ENCODE measurements at regions not wholly inside any gene's neighbourhood (a gene's known extent, or its start where the extent isn't known, plus 50 kb on each side); places are given as distances from the start of the nearest gene placed in this dataset.

GRCh38 chr18:70494524-70494923 is 205.7 kb downstream of the SOCS6 start:
- no peaks in the 10 kb centered on the region for H3K36me3 ChIP-seq (ENCODE audit: control insufficient read depth in 1 of 2, insufficient read depth in 2 of 2, low read length in 2 of 2)
- no peak overlapping the region for H3K4me3 ChIP-seq (replicated peaks in 1 of 2; ENCODE audit: low read depth in 1 of 2, low read length in 2 of 2)
- POLR2A ChIA-PET, result no interaction called here
- no peak overlapping the region for H3K27ac ChIP-seq (ENCODE audit: low read depth, low read length)
- no peaks in the 10 kb centered on the region for H3K79me2 ChIP-seq (ENCODE audit: insufficient read depth, low read length)
- H2AFZ ChIP-seq (ENCODE audit: low read depth, low read length, poor library complexity, severe bottlenecking), result no peak overlapping the region
- no peaks in the 10 kb centered on the region for H3K9me2 ChIP-seq (ENCODE audit: insufficient read depth)
- intact Hi-C loops (cut with micrococcal nuclease), result no loop called here
- peak; percentile 51; the same call in 1 of the 2 replicates for ATAC-seq
- H3K4me1 ChIP-seq (ENCODE audit: control insufficient read depth in 1 of 2, insufficient read depth in 2 of 2, low read length in 2 of 2), result peaks cover 0 to 7% of the 10 kb centered on the region in 2 experiments; a peak in 1 of 4 replicates
- no peak for DNase-seq (ENCODE audit: low read depth, low spot score)
- CTCF ChIA-PET, result no interaction called here
- RAD21 ChIA-PET (ENCODE audit: low non-redundant PET in 1 of 2, low total read pairs in 2 of 2, uncharacterized antibody in 2 of 2, unreplicated experiment in 2 of 2), result no interaction called here
- H4K20me1 ChIP-seq (ENCODE audit: insufficient read depth), result no peaks in the 10 kb centered on the region
- TF ChIP-seq, protein P1, sequence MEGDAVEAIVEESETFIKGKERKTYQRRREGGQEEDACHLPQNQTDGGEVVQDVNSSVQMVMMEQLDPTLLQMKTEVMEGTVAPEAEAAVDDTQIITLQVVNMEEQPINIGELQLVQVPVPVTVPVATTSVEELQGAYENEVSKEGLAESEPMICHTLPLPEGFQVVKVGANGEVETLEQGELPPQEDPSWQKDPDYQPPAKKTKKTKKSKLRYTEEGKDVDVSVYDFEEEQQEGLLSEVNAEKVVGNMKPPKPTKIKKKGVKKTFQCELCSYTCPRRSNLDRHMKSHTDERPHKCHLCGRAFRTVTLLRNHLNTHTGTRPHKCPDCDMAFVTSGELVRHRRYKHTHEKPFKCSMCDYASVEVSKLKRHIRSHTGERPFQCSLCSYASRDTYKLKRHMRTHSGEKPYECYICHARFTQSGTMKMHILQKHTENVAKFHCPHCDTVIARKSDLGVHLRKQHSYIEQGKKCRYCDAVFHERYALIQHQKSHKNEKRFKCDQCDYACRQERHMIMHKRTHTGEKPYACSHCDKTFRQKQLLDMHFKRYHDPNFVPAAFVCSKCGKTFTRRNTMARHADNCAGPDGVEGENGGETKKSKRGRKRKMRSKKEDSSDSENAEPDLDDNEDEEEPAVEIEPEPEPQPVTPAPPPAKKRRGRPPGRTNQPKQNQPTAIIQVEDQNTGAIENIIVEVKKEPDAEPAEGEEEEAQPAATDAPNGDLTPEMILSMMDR (IDR thresholded peaks at IDR 0.05 in 2 of 3, conservative IDR thresholded peaks at IDR 0.05 in 1 of 3; ENCODE audit: borderline replicate concordance in 1 of 3, insufficient read depth in 1 of 3, low read depth in 2 of 3, low read length in 2 of 3), result 0 out of 6 replicates have a peak, but pooled peaks of 1 of the 3 experiments have one; percentile 11
- no peak for TF ChIP-seq SRF (IDR thresholded peaks at IDR 0.05; ENCODE audit: low read depth)
- TF ChIP-seq JUND (IDR thresholded peaks at IDR 0.05), result no peak
- no peak for TF ChIP-seq EGR1 (IDR thresholded peaks at IDR 0.05; ENCODE audit: low read depth)
- no peak for TF ChIP-seq FOSL1 (IDR thresholded peaks at IDR 0.05; ENCODE audit: low read depth)
- no peak for TF ChIP-seq CEBPB (IDR thresholded peaks at IDR 0.05; ENCODE audit: low read depth)
- no peak for TF ChIP-seq MAX (IDR thresholded peaks at IDR 0.05)
- no peaks in the 10 kb centered on the region for H3K27me3 ChIP-seq (ENCODE audit: insufficient read depth, low read length)
- no peaks in the 10 kb centered on the region for H3K9me3 ChIP-seq (ENCODE audit: control insufficient read depth in 1 of 2, insufficient read depth in 1 of 2, low read depth in 1 of 2, low read length in 2 of 2)
- no TSS peak for BruUV-seq (replicated peaks)
- no peak overlapping the region for H3K9ac ChIP-seq (ENCODE audit: low read length)
- no peak overlapping the region for H3K4me2 ChIP-seq (ENCODE audit: low read length)

GRCh38 chr18:70493461-70493860 is 204.6 kb downstream of the SOCS6 start:
- Histone ChIP-seq H3K9me2 (ENCODE audit: insufficient read depth) (no peaks in the 10 kb centered on the region), H2AFZ (ENCODE audit: low read depth, low read length, poor library complexity, severe bottlenecking) (no peak overlapping the region), H3K9ac (ENCODE audit: low read length) (no peak overlapping the region), H3K79me2 (ENCODE audit: insufficient read depth, low read length) (no peaks in the 10 kb centered on the region), H4K20me1 (ENCODE audit: insufficient read depth) (no peaks in the 10 kb centered on the region), H3K36me3 (ENCODE audit: control insufficient read depth in 1 of 2, insufficient read depth in 2 of 2, low read length in 2 of 2) (no peaks in the 10 kb centered on the region), H3K9me3 (ENCODE audit: control insufficient read depth in 1 of 2, insufficient read depth in 1 of 2, low read depth in 1 of 2, low read length in 2 of 2) (no peaks in the 10 kb centered on the region), H3K27ac (ENCODE audit: low read depth, low read length) (no peak overlapping the region), H3K27me3 (ENCODE audit: insufficient read depth, low read length) (no peaks in the 10 kb centered on the region), H3K4me1 (ENCODE audit: control insufficient read depth in 1 of 2, insufficient read depth in 2 of 2, low read length in 2 of 2) (peaks cover 0 to 7% of the 10 kb centered on the region in 2 experiments; a peak in 1 of 4 replicates), H3K4me3 (replicated peaks in 1 of 2; ENCODE audit: low read depth in 1 of 2, low read length in 2 of 2) (no peak overlapping the region), H3K4me2 (ENCODE audit: low read length) (no peak overlapping the region)
- no peak for DNase-seq (ENCODE audit: low read depth, low spot score)
- POLR2A ChIA-PET, result no interaction called here
- no TSS peak for BruUV-seq (replicated peaks)
- intact Hi-C loops (cut with micrococcal nuclease), result no loop called here
- RAD21 ChIA-PET (ENCODE audit: low non-redundant PET in 1 of 2, low total read pairs in 2 of 2, uncharacterized antibody in 2 of 2, unreplicated experiment in 2 of 2), result no interaction called here
- no peak for TF ChIP-seq EZH2phosphoT487 (IDR thresholded peaks at IDR 0.05; ENCODE audit: borderline replicate concordance)
- TF ChIP-seq SIN3A (IDR thresholded peaks at IDR 0.05; ENCODE audit: low read depth), result no peak
- TF ChIP-seq ZNF274 (IDR thresholded peaks at IDR 0.05; ENCODE audit: low read depth, low read length), result no peak
- no peak for TF ChIP-seq FOSL1 (IDR thresholded peaks at IDR 0.05; ENCODE audit: low read depth)
- no peak for TF ChIP-seq EGR1 (IDR thresholded peaks at IDR 0.05; ENCODE audit: low read depth)
- no peak for TF ChIP-seq EZH2 (IDR thresholded peaks at IDR 0.05)
- no peak for TF ChIP-seq ELF1 (IDR thresholded peaks at IDR 0.05; ENCODE audit: borderline replicate concordance, low read depth)
- TF ChIP-seq ZFX (IDR thresholded peaks at IDR 0.05), result no peak
- TF ChIP-seq POLR2AphosphoS5 (IDR thresholded peaks at IDR 0.05; ENCODE audit: low read depth, low read length), result no peak
- no peak for TF ChIP-seq MAX (IDR thresholded peaks at IDR 0.05)
- CTCF ChIA-PET, result no interaction called here
- ATAC-seq, result no peak

All from HCT116 (cell line).